Activated CD4-positive, CD25-positive, alpha-beta regulatory T cell treated with anti-CD3 and anti-CD28 coated beads, Interleukin-2, amount 50 U/mL, for 72 hours (primary cell): ENCODE measurements at regions not wholly inside any gene's neighbourhood (a gene's known extent, or its start where the extent isn't known, plus 50 kb on each side); places are given as distances from the start of the nearest gene placed in this dataset.
"Not testable (repeated sequence)": the region's sequence is repeated elsewhere in the genome, so short reads cannot be mapped to it uniquely, and the experiment has no call there.

Experiments used
- DNase-seq: peaks from one replicate; pipeline ENCODE4 v3.0.0; 2021

DNA sequence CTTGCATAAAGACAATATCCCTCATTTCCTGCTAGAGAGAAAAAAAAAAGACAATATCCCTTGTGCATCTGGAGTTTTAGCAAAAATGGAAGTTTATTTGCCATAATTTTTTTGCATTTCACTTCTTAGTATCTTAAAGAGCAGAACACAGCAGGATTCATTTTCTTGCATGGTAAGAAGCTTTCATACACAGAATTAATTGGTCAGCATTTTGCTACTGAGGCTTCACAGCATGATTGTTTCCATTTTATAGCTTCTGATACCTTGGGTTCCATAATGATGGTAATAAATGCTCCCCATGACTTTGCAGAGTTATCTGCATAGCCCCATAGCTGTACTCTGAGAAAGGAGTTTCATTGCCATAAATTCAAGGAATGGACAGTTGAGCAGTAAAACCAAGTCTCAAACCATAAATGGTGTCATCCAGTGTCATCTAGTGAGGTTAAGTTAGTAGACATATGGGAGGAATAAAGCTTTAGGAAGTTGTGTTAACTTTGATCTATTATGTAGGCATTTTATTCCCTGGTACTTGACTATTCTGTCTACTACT lies 88.8 kb upstream of the PLD5 start:
- DNase-seq = no peak

DNA sequence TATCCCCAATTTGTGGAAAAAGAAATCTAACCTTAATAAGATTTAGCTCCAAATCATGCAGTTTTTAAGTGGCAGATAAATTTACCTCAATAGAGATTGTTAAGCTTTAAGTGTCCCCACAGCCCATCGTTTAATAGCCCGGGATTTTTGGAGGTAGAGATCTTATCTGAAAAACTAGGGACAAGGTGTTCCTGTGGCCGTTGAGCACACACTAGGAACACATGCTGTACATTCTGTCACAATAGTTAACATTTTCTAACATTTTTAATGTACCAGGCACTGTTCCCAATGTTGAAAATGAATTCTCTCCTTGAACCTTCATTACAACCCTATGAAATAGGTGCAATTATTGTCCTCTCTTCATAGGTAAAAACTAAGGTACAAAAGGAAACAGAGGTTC lies 85.7 kb upstream of the PLD5 start:
- no peak for DNase-seq

DNA sequence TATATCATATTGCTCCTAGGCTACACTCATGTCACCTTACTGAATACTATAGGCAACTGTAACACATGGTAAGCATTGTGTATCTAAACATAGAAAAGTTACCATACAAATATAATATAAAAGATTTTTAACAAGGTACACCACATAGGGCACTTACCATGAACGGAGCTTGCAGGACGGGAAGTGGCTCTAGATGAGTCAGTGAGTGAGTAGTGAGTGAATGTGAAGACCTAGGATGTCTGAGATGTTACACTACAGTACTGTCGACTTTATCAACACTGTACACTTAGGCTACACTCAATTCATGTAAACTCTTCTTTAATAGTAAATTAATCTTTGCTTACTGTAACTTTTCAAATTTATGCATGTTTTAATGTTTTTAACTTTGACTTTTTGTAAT lies 81.0 kb upstream of the PLD5 start:
- no peak for DNase-seq

DNA sequence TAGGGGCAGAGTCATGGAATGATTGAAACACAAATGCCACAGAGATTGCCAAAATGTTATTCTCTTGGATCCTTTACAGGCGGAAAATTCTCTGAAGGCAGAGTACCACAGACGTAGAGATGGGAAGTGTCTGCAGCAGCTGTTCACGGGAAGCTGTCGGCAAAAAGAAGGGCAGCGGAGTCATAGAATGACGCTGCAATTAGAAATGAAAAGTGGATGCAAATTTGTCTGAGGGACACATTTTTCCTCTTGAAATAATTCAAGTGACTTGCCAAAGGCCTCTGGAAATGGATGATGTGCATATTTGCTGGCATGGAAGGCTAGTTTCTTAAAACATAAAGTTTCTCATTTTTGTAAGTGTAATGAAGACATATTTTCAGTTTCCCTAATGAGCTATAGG lies 77.5 kb upstream of the PLD5 start:
- no peak for DNase-seq

DNA sequence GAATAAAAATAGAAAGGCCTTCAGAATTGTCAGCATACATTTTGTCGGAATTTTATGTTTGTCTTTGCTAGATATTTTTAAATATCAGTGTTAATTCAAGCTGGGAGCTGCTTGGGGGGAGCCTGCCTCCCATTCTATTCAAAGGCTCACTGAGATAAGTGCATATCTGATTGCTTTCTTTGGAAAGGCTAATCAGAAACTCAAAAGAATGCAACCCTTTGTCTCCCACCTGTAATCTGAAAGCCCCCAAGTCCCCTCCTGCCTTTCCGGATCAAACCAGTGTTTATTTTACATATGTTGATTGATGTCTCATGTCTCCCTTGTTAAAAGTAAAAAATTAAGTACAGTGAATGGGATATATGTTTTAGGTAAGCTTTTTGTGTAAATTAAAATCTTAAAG lies 69.3 kb upstream of the PLD5 start:
- not testable (repeated sequence) for DNase-seq

DNA sequence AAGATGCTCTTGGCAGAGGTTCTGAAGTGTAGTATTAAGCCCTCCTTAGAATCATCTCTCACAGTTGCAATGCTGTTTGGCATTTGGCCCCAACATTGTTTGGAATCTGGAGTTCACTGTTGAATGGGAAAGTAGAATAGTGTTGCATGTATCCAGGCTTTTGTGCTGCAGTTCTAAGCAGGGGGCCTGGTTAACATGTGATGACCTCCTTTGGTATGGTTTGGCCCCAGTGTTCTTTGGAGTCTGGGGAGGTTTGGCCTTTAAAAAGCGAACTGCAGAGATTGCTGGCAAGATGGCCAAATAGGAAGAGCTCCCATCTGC lies 61.8 kb upstream of the PLD5 start:
- no peak for DNase-seq

DNA sequence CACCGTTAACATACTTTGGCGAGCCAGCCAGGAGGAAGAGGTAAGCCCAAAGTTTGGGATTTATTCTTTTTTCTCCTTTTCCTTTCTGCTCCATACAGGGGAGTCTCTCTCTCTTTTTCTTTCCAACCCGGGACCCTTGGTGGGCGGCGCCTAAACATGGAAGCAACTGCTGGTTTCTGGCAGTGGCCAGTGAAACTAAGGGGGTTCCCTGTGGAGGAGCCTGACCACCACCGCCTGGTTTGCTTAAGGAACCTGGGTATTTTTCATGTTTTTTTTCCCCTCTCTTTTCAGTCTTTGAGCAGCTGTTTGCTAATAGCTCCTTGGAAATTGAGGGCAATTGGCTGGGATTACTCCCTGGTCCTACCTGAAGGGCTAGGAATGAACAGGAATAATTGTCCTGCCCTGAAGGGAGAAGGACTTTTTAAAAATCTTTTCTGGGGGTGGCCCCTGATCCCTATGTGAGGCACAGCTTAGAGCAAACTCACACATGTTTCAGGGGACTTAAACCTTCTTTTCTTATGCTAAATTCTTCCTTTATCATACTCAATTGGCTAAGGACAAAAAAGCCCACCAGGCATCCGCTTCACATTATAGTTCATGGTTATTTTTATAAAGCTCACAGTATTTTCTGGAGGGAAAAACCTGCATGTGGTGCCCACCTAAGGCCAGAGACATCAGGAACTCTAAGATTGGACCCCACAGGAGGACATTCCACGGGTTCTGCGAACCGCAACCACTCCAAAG lies 61.3 kb upstream of the PLD5 start:
- no peak for DNase-seq

DNA sequence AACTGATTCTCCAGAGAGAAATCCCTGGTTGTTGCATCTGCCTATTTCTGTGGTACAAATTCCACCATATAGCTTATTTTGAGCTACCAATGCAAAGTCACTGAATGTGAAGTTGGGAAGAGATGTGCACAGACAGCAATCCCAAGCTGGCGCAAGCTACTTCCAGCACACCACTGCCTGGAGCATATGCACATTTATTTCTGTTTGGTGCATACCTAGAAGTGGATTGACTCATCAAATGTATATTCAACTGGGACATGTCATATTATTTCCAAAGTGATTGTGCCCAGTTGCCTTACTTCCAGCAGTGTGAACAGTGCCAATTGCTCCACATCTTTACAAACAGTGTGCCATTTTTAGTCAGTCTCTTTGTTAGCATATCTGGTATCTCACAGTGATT lies 58.2 kb upstream of the PLD5 start:
- no peak for DNase-seq

DNA sequence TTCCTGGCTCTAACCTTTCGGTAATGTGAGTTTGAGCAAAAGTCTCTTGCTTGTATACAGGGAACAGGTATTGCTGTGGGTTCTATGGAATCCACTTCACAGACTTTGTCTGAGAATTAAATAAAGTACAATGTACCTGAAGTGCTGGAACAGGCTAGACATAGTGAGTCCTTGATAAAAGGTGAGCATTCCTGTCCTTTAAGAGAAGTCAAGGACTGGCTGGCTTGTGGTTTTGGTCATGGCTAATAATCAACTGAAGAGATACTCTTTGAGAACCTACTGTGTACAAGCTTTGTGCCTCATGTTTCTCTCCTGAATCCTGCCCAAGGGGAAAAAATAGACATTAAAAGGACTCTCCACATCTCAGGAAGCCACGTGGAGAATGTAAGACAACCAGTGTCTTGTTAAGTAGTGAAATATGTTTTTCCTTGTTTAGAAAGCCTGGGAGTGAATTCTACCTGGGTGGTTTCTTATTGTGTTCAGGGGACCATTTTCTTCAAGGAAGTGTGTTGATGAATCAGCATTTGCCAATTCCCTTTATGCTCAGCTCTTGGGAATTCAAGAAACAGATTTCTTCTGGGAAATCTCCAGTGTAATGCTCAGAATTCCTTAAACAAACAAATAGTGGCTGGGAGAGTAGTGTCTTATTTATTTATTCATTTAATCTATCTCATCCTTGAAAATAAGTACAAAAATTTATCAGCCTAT lies 55.2 kb upstream of the PLD5 start:
- no peak for DNase-seq
